ENCODE measurements at regions not wholly inside any gene's neighbourhood (a gene's known extent, or its start where the extent isn't known, plus 50 kb on each side); places are given as distances from the start of the nearest gene placed in this dataset.

GRCh38 chr13:74990992-74991391 is 491.0 kb downstream of the TBC1D4 start:
- TF ChIP-seq CTCF (IDR thresholded peaks at IDR 0.05; ENCODE audit: poor library complexity) (no peak), EZH2phosphoT487 (IDR thresholded peaks at IDR 0.05; ENCODE audit: low read depth, severe bottlenecking, unreplicated experiment) (no peak), EZH2 (IDR thresholded peaks at IDR 0.05; ENCODE audit: borderline replicate concordance) (no peak)
